HG03342 (cell line): ENCODE measurements at regions not wholly inside any gene's neighbourhood (a gene's known extent, or its start where the extent isn't known, plus 50 kb on each side); places are given as distances from the start of the nearest gene placed in this dataset.

Experiments
- ATAC-seq: cut with Tn5 transposase; IDR thresholded peaks from one replicate; pipeline ENCODE4 v1.9.1; 2021; ENCODE audit warnings: mild to moderate bottlenecking, moderate library complexity; ENCODE audit not compliant: unreplicated experiment

DNA sequence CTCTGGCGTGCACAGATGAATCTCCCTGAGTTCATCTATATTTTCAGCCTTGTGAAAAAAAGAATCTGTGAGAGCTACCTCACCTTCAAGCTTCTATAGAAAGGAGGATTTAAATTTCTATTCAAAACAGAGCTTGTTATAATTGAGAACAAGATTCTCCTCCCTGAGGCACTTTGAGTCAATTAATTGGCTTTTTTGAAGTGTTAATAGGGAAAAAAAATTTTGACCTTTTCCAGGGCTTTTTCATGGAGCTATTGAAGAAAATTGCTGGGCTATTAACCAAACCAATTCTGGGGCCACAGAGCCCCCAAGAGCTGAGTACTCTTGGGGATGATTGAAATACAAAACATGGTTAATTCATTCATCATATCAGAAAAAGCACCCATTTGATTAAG, 225.1 kb downstream of the CMPK2 start:
- no peak for ATAC-seq

DNA sequence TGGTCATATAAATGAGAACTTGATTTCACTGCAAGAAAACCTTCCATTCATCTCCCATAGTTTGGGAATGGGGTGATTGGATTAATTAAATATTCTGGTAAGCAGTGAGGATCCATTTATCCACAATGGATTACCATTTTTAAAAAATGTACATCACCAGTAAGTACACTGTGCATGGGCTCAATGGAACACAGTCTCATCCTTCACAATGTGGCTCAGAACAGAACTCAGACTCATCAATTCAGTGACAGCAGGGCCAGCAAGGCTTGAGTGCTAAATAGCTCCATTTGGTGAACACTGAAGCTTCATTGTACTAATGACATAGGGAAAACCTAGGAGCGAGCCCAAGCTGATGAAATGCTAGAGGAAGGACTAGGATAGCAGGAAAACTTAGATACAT, 223.8 kb downstream of the CMPK2 start:
- ATAC-seq: no peak

DNA sequence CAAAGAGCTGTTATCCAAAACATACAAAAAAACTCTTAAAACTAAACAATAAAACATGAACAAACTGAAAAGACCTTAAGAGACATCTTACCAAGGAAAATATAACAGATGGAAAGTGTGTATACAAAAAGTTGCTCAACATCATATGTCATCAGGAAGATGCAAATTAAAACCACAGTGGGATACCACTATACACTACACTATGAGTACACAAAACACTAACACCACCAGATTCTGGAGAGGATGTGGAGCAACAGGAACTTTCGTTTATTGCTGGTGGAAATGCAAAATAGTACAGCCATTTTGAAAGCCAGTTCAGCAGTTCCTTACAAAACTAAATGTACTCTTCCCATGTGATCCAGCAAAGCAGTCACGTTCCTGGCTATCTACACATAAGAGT, 221.4 kb downstream of the CMPK2 start:
- ATAC-seq: no peak

DNA sequence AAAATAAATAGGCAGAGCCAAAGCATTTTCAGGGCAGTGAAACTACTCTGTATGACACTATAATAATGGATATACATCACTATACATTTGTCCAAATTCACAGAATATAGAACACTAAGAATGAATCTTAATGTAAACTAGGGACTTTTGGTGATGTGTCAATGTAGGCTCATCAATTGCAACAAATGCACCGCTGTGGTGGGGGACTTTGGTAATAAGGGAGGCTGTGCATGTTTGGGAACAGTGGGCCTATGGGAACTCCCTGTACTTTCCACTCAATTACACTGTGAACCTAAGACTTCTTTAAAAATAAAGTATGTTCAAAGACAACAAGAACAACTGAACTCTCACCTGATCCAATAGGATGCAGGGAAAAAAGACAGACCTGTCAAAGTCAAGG, 220.7 kb downstream of the CMPK2 start:
- ATAC-seq: no peak

DNA sequence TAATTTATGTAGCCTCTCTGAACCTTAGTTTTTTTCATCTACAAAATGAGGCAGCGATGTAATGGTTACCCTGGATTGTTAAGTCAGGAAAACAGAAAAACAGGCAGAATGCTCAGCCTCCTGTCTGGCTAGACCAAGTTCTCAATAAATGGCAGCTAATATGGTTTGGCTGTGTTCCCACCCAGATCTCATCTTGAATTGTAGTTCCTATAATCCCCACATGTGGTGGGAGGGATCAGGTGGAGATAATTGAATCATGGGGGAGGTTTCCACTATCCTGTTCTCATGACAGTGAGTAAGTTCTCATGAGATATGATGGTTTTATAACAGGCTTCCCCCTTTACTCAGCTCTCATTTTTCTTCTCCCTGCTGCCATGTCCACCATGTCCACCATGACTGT, 220.0 kb downstream of the CMPK2 start:
- no peak for ATAC-seq

DNA sequence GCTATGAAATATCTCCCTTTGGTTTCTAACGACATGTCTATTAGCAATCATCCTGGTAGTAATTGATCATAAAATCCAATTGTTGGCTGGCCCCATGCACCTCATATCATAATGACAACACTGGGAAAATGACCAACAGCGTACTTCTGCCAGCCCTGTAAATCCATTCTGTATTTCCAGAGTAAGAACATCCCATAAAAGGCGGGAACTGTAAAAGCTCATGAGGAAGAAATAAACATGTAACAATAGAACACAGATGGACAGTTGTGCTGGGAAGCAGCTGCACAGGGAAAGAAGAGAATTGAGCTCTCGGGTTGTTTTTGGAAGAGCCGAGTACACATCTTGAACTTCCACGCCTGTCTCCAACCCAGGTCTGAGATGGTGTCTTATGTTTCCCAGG, 218.7 kb downstream of the CMPK2 start:
- ATAC-seq: no peak

DNA sequence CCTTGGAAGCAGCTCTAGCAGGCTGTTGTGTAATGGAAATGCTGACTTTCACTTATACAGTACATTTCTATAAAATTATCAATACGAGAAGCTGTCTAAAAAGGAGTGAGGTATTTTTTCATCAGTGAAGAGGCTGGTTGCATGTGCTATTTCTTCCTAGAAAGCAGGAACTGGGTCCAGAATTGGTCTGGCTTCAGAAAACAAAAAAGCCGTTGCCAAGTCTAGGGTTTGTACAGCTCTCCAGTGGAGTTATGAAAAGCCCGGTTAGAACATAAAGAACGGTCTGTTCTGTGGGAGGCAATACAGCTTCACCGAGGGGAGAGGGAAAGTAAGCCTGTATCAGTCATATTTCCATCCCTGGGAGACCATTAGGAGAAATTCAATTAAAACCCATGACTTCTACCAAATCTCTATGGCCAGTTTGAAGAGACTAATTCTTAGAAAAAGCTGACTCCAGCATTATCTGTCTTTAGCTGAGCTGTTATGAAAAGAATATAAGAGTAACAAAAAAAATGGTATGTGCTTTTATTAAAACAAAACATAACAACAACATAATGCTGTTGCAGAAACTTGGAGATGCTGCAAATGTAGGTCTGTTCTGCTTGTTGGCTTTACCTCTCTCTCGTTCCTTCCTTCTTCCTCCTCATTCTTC, 217.0 kb downstream of the CMPK2 start:
- no peak for ATAC-seq

DNA sequence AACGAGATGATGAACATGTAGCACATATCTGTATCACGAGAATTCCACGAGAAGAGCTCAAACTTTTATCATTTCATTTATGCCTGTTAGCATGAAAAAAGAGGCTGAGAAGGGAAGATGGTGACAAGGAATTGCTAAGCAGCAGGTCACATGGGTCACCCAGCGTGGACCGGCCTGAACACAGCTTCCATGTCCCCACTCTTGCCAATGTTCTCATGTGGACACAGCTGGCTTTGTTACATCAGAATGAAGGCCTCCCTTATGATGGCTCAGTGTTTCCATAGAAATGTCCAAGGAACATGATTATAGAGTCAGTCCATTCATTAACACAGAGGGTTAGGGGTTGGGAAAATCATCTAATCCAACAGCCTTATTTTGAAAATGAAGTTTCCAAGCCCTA, 215.4 kb downstream of the CMPK2 start:
- no peak for ATAC-seq

DNA sequence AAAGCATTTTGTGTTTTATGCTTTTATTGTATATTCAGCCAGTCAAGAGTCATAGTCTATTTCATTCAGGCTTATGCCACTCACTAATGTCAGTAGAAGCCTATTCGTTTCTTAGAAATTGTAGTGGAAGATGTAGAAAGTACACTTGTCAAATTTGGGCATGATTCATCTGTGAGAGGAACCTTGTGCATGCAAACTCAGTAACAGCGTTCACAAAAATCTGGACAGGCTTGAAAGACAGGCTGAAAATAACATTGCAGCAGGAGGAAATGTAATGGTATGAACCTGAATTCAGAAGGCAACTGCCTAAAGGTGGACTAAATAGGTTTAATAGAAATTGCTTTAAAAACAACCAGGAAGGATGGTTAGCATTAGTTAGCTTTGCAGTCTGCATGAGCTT, 213.5 kb downstream of the CMPK2 start:
- no peak for ATAC-seq

DNA sequence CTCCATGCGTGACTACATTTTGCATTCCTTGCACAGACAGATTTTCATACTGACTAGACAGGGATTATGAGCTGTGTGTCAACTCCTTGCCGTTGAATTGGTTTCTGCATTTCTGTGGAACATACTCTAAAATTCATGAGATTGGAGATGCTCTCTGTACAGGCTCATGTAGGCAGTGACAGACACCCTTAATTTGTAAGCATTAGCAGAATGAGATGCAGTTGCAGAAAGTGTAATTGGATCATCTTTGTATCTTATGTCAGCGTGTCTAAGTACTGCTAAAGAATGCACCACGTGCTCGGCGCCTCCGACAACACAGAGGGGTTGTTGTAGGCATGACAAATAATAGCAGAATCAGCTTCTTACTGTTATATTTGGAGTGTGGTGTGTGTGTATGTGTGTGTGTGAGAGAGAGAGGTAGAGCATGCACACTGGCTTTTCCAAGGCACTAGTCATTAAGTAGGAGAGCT, 212.4 kb downstream of the CMPK2 start:
- no peak for ATAC-seq

DNA sequence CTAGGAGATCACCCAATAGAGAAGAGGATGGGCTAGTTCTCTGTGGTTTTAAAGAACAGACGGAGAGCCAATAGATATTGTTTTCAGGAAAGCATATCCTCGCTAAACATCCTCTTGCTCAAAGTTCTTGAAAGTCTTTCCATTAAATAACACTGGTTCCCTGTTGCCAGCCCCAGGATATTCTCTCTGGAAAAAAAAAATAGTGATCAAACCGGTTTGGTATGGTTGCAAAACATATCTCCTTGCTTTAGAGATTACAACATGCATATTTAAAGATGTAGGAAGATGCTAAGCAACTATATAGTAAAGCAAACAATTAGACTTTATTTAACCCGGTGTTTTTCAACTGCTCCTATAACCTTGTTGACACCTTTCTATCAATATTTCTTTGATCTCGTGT, 211.4 kb downstream of the CMPK2 start:
- no peak for ATAC-seq

DNA sequence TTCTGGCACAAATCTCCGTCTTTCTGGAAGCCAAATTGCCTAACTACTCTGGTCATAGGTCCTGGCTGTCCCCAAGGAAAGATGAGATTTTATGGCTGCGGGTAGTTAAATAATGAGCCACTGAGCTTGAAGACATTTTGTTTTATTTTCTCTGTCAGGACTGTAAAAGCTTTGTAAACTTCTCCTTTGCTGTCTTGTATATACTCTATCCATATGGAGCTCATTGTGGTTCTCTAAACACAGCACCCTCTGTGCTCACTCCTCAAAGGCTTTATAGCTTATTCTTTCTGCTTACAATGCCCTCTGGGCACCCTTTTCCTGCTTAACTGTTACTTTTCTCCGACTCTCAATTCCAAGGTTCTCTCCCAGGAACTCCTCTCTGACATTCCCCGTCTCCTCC, 209.1 kb downstream of the CMPK2 start:
- ATAC-seq: no peak

DNA sequence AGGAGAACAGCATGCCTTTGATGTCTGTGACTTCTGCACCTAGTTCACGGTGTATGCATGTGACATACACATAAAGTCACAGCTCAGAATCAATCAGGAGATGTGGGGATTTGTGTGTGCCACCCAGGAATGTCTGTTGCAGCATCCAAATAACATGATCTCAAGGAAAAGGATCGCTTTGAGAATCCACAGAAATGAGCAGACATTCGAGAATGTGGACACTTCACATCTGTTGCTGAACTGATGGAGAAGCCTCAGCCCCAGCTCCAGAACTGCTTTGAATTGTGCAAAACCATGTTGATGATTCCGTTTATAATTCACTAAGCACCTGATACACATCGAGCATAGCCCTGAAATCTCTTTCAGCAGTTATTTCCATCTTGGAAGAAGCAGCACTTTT, 208.6 kb downstream of the CMPK2 start:
- no peak for ATAC-seq

DNA sequence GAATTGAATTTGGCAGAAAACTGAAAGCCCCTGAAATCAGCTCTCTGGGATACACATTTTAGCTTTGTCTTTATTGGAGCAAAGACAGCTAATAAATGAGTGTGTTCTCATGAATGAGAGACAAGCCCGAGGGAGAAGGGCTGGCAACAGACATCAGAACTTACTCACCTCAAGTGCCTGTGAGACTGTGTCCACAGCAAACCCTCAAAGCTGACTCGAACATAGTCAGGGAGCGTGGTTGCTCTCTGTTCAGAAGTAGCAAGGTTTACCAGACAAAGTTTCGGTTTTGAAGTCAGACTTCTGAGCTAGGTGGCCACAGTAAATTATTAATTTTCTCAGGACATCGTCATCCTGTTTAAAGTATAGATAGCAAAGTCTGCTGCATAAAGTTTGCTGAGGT, 207.9 kb downstream of the CMPK2 start:
- ATAC-seq: peak; percentile 92

DNA sequence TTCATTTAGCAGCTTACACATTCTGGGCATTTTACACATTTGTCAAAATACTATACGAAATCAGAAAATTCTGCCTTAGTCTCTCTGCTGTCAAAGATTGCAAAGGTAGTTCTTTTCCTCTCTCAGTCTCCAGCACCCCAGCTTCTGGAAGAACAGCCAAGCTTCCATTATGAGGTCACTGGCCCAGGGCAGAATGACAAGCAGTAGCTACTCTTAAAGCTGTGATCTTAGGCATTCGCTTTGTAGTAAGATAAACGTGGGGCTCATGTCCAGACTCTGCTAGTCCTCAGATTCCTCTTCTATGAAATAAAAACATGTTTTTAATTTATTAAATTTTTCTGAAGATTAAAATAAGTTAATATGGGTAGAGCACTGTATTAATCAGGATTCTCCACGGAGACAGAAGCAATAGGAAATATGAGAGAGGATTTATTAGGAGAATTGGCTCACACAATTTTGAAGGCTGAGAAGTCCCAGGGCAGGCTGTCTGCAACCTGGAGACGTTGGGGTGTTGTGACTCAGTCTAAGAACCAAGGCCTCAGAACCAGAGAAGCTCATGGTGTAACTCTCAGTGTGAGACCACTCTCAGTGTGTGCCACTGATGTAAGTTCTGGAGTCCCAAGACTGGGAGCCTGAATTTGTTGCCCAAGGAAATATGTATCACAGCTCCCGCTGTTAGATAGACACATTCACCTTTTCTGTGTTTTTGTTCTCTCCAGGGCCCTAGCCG, 201.2 kb downstream of the CMPK2 start:
- no peak for ATAC-seq

DNA sequence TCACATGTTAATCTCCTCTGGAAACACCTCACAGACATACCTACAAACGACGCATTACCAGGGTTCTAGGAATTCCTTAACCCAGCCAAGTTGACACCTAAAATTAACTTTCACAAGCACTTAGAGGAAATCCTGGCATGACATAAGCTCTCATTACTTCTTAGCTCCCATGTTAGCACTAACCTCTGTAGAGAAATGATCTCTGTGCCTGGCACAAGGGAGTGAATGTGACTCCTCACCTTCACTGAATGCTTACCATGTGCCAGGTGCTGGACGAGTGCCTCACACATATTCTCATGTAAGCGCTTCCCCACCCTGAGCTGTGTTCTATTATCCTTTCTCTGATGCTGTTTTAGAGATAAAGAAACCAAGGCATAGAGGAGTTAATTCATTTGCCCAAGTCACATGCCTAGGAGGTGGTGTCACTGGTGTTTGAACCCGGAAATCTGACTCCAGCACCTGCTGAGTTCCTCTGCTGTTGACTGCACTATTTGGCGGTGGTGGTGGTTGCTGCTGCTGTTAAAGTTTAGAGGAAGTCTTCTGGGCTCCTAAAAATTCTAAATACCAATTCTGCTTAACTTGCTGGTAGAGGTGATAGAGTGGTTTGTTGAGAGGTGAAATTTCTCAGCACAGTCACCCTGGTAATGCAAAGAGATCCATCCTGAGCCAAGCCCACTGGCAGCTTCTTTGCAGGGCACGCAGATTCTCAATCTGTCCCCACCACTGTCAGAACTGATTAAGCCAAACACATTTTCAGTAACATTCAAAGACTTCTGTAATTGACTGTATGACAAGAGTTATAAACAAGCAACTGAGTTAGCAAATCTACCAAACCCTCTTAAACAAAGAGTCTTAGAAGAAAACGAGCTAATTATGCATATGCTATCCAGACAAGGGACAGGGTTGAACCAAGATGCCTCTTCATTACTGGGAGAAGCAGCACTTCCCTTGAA, 200.3 kb downstream of the CMPK2 start:
- ATAC-seq: no peak

DNA sequence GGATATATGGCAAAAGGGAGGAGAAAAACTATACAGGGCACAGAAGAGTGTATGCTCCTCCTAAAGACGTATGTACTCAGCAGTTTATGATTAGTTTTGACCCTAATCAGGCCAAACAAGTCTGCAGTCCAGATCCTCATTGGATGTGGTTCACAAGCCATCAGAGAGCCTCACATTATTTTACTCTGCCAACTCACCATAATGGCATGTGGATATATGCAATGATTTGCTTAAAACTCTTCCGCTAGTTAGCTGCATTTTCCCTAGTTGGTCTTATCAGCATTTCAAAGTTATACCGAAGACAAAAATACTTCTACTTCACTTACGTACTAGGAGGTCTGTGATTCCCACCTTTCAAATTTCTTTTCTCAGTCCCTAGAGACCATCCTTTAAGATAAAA, 198.4 kb downstream of the CMPK2 start:
- ATAC-seq: no peak

DNA sequence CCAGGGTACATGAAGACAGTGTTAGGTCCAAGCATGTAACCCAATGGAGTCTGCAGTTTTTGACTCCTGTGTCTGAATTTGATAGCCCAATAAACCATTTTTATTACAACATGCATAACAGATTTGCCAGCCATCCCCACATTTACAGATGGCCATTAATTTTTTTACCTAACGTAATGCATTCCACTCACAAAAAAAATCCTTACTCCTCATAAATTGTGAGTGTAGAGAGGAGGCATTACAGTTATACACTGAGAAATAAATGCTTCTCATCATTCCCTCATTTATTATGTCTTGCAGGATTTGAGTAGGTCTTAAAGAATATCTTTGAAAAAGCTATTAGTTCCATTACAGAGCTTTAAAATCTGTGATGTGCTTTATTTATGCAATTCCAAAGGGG, 193.8 kb downstream of the CMPK2 start:
- no peak for ATAC-seq

DNA sequence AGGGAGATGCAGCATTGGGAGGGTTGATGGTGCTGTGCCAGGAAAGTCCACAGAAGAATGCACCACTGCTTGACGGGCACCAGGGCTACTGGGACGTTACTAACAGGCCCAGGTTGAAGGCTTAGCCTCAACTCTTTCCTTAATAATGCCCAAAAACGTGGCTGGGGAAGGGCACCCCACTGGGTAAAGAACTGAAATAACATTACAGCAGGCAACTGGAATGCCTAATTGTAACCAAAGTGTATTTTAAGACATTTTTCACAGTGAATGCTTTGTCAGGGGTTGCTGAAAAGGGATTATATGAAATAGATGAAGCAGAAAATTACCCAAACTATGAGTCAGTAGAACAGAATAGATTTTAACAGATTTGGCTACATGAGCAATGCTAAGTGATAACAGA, 191.3 kb downstream of the CMPK2 start:
- no peak for ATAC-seq

DNA sequence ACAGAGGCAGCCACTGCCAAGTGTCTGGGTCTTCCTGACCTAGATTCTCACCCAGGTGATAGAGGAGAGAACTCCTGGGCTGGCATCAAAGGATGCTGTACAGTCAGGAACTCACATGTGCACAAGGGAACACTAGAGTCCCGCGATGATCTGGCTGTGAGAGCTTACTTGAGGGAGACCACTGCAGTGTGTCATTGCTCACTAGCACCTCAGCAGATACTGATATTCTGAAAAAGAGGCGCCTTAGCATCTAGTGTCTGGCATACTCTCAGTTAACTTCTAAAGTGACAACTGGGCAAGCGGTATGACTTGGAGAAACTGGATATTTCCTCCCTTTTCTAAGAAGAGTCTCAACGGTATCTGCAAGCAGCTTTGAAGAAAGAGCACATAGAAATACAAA, 189.9 kb downstream of the CMPK2 start:
- ATAC-seq: no peak

DNA sequence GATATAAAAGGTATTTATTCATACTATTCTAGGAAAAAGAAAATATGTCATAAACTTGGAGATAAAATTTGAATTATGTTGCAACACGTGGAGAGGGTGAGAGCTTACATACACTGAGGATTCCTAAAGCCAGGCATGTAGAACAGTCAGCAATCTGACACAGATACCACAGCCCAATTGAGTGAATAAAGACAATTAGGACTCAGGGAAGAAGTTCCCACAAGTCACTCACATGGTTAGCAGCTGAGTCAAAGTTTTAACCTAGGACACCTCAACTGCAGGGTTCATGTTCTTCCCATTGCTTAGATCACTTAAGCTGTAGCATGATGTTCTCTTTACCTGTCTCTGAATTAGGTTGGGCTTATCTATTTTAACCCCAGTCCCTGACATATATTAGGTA, 189.5 kb downstream of the CMPK2 start:
- no peak for ATAC-seq

DNA sequence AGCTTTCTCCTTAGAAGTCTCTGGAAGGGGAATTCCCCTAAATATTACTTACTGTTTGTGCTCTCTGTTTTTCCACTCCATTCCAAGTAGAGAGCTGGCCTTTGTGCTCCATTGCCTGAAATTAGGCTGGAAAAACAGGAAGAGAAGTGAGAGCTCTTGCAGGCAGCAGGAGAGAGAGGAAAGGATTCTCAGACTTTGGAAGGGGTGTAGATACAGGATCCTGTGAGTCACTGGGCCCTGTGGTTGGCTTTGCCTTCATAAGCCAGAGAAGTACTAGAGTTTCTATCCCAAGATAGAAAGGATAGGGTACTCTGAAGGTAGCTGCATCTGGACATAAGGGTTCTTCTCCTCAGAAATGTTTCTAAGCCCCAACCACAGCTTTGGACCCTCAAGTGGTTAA, 188.9 kb downstream of the CMPK2 start:
- ATAC-seq: no peak
